Motor neuron (in vitro differentiated cells): ENCODE measurements at regions not wholly inside any gene's neighbourhood (a gene's known extent, or its start where the extent isn't known, plus 50 kb on each side); places are given as distances from the start of the nearest gene placed in this dataset.

Experiments used
- ATAC-seq, 8 experiments: fragments of 200-7000 bp; cut with Tn5 transposase; replicated peaks in 6 of 8; 2 replicates each; pipeline ENCODE4 v1.8.0; 2021; ENCODE audit warnings: mild to moderate bottlenecking in 8 of 8, moderate library complexity in 8 of 8
- H3K27ac ChIP-seq, 2 donors: fragments of 250-450 bp; sonication (Bioruptor Pico); 2 replicates each; pipeline ENCODE4 v1.9.0; 2021; ENCODE audit warnings: antibody characterized with exemption in 2 of 2, mild to moderate bottlenecking in 2 of 2, moderate library complexity in 1 of 2
- H3K4me1 ChIP-seq, 2 donors: fragments of 250-450 bp; sonication (Bioruptor Pico); replicated peaks in 1 of 2; 2 replicates each; pipeline ENCODE4 v1.6.1; 2021; ENCODE audit warnings: antibody characterized with exemption in 2 of 2, mild to moderate bottlenecking in 2 of 2, moderate library complexity in 1 of 2
- H3K4me3 ChIP-seq, 5 donors: fragments of 250-450 bp; sonication (Bioruptor Pico); 2 replicates each; pipeline ENCODE4 v1.9.0; 2021; ENCODE audit warnings: antibody characterized with exemption in 5 of 5, mild to moderate bottlenecking in 5 of 5, moderate library complexity in 4 of 5
- WGBS, 10 experiments: fragments of 450-650 bp; shearing (Covaris generic); methylation state at CpG; one replicate each; pipeline ENCODE4 v1.0.0; 2022; 5-methylcytosine and 5-hydroxymethylcytosine counted together
- in situ Hi-C, 9 experiments: fragments of 400-800 bp; cut with MboI; loops; one replicate each; pipeline ENCODE4 v1.15.0; 2021; ENCODE audit warnings: low sequenced_read_pairs in 9 of 9, low pct_unique_long_range_greater_than_20kb in 2 of 9; ENCODE audit not compliant: unreplicated experiment in 9 of 9

GRCh38 chr6:44011350-44011920 is 115.8 kb downstream of the MRPL14 start:
- 49 to 100% (median 80%) methylated on average over 1 to 2 of the region's 2 CpGs; no CpG with 5 or more reads in 5 of the 10 experiments for WGBS, 10 experiments
- H3K27ac ChIP-seq: no peak overlapping the region
- in situ Hi-C loops: no loop called here
- no peak overlapping the region for H3K4me3 ChIP-seq
- H3K4me1 ChIP-seq: peaks cover 0 to 6% of the 10 kb centered on the region in 2 donors
- ATAC-seq: no peak

- peaks cover 0 to 7% of the 10 kb centered on the region in 2 donors for H3K4me1 ChIP-seq
- H3K4me3 ChIP-seq: no peak overlapping the region
- in situ Hi-C loops: no loop called here
- WGBS, 10 experiments: 3 to 100% (median 71%) methylated on average over 1 to 9 of the region's 11 CpGs; no CpG with 5 or more reads in 3 of the 10 experiments
- ATAC-seq: peak in 7 of 8 experiments; percentile 43 to 99 (median 92)
- H3K27ac ChIP-seq: peak overlapping the region in 1 of 2 donors; percentile 12
Measured at GRCh38 chr6:44010411-44011349, 116.6 kb downstream of the MRPL14 start.

DNA sequence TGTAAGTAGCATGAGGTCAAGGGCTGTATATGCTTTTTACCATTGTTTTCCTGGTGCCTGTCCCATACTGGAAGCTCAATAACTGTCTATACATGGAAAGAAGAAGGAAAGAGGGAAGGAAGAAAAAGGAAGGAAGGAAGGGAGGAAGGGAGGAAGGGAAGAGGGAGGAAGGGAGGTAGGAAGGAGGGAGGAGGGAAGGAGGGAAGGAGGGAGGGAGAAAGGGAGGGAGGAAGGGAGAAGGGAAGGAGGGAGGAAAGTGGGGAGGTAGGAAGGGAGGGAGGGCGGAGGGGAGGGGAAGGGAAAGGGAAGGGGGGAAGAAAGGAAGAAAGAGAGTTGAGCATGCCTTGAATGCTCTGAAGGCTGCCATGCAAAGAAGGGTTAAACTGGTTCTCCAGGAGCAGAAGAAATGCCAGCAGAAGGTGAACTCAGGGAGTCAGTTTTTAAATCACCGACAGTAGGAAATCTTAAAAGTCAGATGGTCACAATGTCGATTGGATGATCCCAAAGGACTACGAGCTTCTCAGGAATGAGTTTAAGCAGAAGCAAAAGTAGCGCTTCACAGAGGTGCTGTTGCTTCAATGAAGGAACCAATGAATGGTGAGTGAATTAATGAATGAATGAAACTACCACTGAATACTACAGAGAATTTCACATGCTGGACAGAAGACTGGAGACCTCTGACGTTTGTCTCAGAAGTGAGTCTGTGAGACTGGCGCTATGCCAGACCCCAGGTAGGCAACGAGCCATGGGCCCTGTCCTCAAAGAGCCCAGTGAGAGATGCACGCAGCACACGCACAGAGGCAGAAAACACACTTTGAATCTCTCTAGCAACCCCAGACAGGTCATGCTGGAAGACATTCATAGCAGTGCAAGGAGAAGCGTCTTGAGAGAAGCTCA is 117.6 kb downstream of the MRPL14 start:
- Histone ChIP-seq H3K4me1 (peaks cover 6 to 18% of the 10 kb centered on the region in 2 donors), H3K27ac (no peak overlapping the region), H3K4me3 (no peak overlapping the region)
- in situ Hi-C loops: no loop called here
- ATAC-seq: no peak
- 60 to 100% (median 87%) methylated on average over 1 to 8 of the region's 11 CpGs; no CpG with 5 or more reads in 1 of the 10 experiments for WGBS, 10 experiments

DNA sequence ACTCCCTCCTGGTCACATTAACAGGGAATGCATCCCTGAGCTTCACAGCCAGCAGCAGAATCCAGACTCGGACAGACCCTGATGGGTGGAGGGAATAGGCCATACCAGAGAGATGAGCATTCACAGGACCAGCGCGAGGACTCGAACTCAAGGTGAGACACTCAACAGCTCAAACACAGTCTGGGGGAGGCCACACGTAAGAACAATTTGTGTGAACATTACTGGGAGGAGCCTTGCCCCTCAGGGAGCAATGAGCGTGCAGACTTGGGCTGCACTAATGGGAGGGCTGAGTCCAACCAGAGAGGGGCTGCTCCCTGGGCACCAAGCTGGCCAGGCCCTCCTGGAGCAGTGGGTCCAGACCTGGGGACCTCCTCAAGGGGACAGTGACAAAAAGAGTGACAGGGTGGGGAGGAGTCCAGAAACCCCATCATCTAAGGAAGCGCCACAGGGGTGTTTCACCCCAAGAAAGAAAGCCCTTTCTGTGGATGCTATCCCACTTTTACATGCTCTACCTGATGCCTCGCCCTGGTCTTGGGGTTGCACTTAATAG is 118.4 kb downstream of the MRPL14 start:
- H3K4me1 ChIP-seq: peaks cover 7 to 22% of the 10 kb centered on the region in 2 donors
- no peak overlapping the region for H3K4me3 ChIP-seq
- 62 to 100% (median 78%) methylated on average over 1 to 5 of the region's 8 CpGs; no CpG with 5 or more reads in 4 of the 10 experiments for WGBS, 10 experiments
- in situ Hi-C loops: no loop called here
- H3K27ac ChIP-seq: no peak overlapping the region
- no peak for ATAC-seq

DNA sequence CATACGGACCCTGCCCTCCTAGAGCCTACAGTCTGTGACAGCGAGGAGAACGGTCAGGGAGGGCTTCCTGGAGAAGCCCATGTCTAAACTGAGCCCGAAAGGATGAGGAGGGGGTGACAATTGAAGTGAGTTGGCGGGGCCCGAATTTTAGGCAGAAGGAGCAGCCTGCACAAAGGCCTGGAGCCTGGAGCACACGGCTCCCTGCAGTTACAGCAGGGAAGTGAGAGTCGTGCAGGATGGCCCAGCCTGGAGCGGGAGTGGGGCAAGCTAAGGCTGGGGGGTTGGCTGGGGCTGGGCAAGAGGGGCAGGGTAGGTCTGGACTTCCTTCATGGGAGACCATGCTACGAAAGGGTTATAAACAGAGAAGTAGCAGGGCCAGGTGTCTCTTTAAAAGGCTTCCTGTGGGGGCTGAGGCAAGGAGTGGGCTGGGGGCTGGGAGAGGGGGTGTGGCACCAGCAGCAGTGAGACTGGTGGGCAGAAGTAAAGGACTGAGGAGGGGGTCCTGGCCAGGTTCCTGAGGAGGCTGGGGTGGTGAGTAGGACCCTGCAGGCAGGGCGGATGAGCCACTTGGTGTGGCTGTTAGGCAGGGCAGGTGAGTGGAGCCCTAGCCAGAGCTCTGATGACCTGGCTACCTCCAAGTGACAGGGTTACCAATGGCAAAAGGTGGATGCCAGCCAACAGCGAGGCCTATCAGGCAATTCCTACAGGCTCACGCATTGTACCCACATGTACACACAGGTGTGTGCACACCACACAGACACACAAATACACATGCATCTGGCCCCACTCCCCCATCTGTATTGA is 119.2 kb downstream of the MRPL14 start:
- WGBS, 10 experiments: 69 to 100% (median 75%) methylated on average over 1 to 8 of the region's 13 CpGs; no CpG with 5 or more reads in 3 of the 10 experiments

GRCh38 chr6:44006872-44007303 is 120.4 kb downstream of the MRPL14 start:
- ATAC-seq: no peak
- no peak overlapping the region for H3K4me3 ChIP-seq
- in situ Hi-C loops: no loop called here
- H3K27ac ChIP-seq: no peak overlapping the region
- 59 to 100% methylated on average over 3 of the region's 6 CpGs; no CpG with 5 or more reads in 8 of the 10 experiments for WGBS, 10 experiments
- peaks cover 12 to 33% of the 10 kb centered on the region in 2 donors for H3K4me1 ChIP-seq

More for the DNA sequence above, 119.2 kb downstream of the MRPL14 start:
- in situ Hi-C loops: no loop called here
- no peak overlapping the region for H3K27ac ChIP-seq
- no peak overlapping the region for H3K4me3 ChIP-seq
- no peak for ATAC-seq
- peaks cover 7 to 30% of the 10 kb centered on the region in 2 donors for H3K4me1 ChIP-seq

DNA sequence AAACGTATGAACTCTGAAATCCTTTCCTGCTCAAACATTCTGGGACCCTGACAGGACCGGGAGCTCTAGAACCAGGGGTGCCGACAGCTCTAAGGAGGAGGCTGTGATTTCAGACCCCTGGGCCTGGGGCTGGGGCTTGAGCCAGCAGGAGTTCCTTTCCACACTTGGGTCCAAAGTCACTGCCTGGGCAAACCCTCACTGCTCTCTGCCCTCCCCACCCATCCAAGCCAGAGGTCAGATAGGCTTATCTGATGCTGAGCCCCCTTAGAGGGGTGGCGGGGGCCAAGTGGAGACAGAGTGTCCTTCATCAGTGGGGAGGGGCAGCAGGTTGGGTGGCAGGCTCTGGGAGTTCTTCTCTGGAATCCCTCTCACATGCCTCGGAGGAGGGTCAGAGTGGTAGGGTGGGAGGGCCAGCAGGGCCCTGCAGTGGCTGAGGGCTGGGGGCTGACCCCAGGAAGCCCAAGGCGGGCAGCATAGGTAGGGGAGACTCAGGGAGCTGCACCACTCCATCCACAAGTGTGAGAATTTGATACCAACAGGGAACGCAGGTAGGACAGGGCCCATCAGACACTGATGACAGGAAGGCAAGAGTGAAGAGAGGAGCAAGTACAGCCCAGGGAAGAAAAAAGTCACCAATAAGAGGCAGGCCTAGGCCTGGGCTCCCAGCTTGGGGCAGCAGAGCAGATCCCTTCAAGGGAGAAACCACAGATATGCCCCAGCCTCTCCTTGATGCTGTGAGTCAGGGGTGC is 121.0 kb downstream of the MRPL14 start:
- H3K4me1 ChIP-seq: peaks cover 16 to 38% of the 10 kb centered on the region in 2 donors
- no peak overlapping the region for H3K4me3 ChIP-seq
- 61 to 100% (median 92%) methylated on average over 1 to 3 of the region's 7 CpGs; no CpG with 5 or more reads in 6 of the 10 experiments for WGBS, 10 experiments
- H3K27ac ChIP-seq: no peak overlapping the region
- in situ Hi-C loops: no loop called here
- no peak for ATAC-seq

DNA sequence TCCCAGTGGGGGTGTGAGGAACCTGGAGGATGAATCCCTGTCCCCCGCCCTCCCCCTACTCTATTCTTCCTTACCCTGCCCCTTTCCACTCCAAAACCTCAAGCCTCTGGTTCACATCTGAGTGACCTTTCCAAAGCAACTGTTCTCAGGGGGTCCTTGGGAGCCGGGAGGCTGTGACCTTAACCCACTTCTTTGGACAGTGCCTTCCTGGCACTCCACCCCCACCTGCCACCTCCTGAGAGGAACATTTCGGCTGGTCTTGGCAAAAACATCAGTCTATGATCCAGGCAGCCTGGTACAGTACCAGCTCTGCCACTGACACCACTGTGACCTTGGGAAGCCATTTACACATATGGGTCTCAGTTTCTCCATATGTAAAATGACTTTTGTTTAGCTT is 121.7 kb downstream of the MRPL14 start:
- in situ Hi-C loops: no loop called here
- WGBS, 10 experiments: 67 to 100% (median 86%) methylated on average over 1 to 2 of the region's 3 CpGs; no CpG with 5 or more reads in 5 of the 10 experiments
- ATAC-seq: no peak

GRCh38 chr6:44004625-44005506 is 122.4 kb downstream of the MRPL14 start:
- in situ Hi-C loops: no loop called here
- no peak overlapping the region for H3K27ac ChIP-seq
- peak in 7 of 8 experiments; percentile 2 to 20 (median 11) for ATAC-seq
- 86% methylated on average over 4 of the region's 7 CpGs; no CpG with 5 or more reads in 9 of the 10 experiments for WGBS, 10 experiments
- H3K4me3 ChIP-seq: no peak overlapping the region
- H3K4me1 ChIP-seq: peaks cover 16 to 40% of the 10 kb centered on the region in 2 donors

More for the DNA sequence above, 121.7 kb downstream of the MRPL14 start:
- H3K4me1 ChIP-seq: peaks cover 16 to 38% of the 10 kb centered on the region in 2 donors
- H3K27ac ChIP-seq: no peak overlapping the region
- no peak overlapping the region for H3K4me3 ChIP-seq

- WGBS, 10 experiments: 83 to 97% (median 92%) methylated on average over 2 to 5 of the region's 9 CpGs; no CpG with 5 or more reads in 4 of the 10 experiments
- in situ Hi-C loops: no loop called here
- no peak for ATAC-seq
Measured at GRCh38 chr6:44004136-44004535, 123.1 kb downstream of the MRPL14 start.

More at GRCh38 chr6:44004136-44004535, 123.1 kb downstream of the MRPL14 start:
- Histone ChIP-seq H3K27ac (no peak overlapping the region), H3K4me3 (no peak overlapping the region), H3K4me1 (peaks cover 16 to 40% of the 10 kb centered on the region in 2 donors)
